ENCODE measurements at regions not wholly inside any gene's neighbourhood (a gene's known extent, or its start where the extent isn't known, plus 50 kb on each side); places are given as distances from the start of the nearest gene placed in this dataset.
"Not testable (repeated sequence)": the region's sequence is repeated elsewhere in the genome, so short reads cannot be mapped to it uniquely, and the experiment has no call there.

DNA sequence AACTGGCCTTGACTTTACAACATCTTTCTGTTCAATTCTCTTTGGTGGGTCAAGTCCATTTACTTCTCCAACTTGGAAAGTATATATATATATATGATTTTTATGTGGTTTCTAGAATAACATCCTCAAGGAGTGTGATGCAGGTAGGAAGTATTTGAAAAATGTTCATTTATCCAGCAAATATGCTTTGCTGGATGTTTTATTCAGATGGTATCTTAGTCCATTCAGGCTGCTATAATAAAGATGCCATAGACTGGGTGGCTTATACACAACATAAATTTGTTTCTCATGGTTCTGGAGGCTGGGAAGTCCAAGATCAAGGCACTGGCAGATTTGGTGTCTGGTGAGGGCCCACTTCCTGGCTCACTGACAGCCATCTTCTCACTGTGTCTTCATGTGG is 168.7 kb upstream of the RASGRP1 start:
- DNase-seq (ENCODE audit: low read depth in 2 of 2) = no peak

DNA sequence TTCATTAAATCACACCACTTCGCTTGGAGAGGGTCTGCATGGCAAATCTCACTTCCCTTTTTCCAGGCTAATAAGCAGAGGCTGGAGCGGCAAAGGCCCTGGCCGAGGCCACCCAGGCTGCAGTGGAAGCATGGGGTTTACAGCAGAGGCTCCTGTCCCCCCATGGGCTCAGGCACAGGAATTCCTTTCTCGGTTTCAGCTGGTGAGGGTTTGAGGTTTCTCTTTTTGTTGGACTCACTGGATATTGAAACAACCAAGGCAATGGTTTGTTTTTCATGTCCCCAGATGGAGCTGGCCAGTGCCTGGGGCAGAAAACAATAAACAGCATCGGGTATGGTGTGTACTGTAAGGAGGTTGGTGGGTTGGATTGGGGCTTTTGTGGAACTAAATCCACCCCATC is 175.6 kb upstream of the RASGRP1 start:
- no peak for DNase-seq (ENCODE audit: low read depth in 2 of 2)

DNA sequence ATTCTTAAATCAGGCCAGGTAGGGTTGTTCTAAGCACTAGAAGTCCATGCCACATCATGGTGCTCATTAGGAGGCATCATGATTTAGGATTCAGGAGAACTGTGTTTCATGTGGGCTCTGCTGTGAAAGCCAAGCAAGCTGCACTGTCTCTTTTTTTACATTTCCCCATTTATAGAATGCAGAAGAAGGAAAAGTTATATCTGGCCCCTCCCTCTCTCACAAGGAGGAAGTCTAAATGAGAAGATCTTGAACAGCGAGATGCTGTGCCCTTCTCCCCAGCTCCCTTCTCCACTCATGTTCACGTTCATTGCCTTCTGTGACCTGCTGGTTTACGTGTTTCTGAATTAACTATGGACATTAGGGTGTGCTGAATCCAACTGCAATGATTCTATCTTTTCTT is 178.5 kb upstream of the RASGRP1 start:
- DNase-seq (ENCODE audit: low read depth in 2 of 2) = no peak

DNA sequence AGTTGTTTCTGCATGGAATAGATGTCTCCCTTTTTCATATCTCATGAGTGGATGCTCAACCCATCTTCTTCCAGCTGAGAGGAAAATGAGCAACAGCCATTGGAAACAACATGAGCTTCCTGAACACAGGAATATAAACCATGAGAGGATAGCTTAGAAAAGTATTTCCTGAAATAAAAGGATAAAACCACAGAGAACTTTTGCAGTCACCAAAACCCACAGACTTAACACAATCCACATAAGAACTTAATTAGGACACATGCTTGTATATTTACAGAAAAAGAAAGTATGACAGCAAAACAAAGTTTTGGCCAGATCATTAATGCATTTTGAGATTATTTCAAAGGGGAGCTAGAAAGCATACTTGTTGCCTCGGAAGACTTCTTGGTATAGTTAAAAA is 180.5 kb upstream of the RASGRP1 start:
- DNase-seq (ENCODE audit: low read depth in 2 of 2) = no peak

DNA sequence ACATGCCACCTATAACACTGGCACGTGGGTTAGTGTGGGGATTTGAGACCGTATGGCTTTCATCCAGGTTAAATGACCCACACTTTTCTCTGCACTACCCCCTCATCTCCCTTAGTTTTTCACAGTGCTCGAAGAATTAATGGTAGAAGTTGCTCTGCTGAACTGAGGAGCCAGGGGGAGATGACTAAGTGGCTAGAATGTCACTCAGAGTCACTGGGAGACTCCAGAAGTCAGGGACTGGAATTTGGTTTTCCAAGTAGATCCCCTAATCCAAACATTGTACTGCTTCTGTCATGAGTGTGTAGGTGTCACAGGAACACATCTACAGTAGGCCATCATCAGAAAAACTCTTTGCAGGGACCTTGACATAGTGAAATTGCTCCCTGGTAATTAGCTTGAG is 181.0 kb upstream of the RASGRP1 start:
- DNase-seq (ENCODE audit: low read depth in 2 of 2) = no peak

DNA sequence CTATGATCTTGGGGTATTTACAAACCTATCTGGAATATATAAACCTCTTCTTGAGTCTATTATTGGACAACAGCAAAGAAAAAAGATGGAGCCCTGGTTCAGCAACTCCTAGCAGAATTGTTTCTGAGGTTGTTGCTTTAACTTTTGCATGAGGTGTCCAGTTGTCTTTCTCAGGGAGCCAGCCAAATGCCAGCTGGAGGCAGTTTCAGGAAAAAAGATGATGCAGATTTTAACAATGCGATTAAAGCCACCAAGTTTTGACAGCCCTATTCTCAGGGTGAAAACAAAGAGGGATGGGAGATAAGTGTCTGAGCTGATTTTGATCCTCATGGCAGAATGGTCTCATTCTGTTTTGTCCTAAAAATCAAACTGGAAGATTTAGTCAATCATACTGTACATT is 181.6 kb upstream of the RASGRP1 start:
- no peak for DNase-seq (ENCODE audit: low read depth in 2 of 2)

DNA sequence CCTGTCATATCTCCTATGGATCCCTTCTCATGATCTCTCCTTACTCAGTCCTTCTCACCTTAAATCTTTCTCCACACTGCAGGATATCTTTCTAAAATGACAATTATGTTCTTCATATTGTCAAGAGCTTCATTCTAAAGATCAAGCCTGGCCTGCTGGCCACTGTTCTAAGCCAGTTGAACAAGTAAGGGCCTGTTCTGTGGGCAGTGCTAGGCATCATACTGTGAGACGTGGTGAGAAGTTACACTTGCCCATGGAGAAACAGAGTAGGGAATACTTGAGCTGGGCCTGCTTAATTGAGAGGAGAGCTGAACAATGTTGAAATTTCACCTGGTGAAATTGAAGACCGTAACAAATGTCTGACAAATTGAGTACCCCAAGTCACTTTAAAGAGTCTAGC is 184.1 kb upstream of the RASGRP1 start:
- no peak for DNase-seq (ENCODE audit: low read depth in 2 of 2)

DNA sequence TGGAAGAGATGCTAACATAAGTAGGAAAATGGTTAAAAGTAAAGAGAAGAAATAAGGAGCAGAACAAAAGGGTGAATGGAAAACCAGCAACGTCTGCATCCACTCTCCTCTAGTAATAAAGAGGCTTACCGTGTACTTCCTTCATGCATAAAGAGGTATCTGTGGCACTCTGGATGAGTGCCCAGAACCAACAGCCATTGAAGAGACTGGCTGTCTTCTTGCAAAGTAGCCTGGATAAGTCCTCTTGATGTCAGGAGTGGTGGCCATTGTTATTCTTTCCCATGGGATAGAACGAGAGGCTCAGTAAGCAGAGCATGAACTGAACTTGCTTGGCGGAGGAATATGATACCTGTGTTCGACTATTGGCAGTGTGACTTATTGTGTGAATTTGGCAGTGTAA is 186.2 kb upstream of the RASGRP1 start:
- DNase-seq (ENCODE audit: low read depth in 2 of 2) = no peak

DNA sequence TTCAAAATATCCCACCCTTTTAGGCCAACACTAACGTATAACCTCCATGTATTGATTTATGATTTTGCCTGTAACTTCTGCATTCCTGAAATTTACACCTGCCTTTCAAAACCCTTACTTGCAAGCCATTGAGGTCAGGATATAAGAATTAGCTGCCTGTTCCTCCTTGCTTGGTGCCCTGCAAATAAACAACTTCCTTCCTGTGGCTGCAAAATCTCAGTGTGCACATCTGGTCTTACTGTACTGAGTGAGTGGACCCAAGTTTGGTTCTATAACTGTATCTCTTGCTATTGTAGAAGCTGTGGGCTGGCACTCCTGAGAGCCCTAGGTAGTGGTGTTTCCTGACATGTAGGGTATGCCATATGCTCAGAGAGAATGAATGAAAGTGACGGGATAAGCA is 191.1 kb upstream of the RASGRP1 start:
- no peak for DNase-seq (ENCODE audit: low read depth in 2 of 2)

DNA sequence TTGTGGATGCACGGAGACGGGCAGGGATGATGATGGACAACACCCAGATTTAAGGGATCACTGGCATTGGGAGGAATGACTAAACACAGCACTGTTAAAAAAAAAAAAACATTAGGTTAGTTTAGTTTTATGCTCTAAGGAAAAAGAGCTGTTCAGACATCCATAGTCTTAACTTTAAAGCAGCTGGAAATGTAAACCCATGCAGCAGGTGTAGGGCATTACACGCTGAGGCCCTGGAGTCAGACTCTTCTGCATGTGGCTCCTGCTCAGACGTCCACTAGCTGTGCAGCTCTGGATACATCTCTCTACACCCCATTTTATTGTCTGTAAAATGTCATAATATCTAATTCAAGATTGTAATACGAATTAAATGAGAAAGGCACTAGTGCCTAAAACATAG is 191.8 kb upstream of the RASGRP1 start:
- no peak for DNase-seq (ENCODE audit: low read depth in 2 of 2)

DNA sequence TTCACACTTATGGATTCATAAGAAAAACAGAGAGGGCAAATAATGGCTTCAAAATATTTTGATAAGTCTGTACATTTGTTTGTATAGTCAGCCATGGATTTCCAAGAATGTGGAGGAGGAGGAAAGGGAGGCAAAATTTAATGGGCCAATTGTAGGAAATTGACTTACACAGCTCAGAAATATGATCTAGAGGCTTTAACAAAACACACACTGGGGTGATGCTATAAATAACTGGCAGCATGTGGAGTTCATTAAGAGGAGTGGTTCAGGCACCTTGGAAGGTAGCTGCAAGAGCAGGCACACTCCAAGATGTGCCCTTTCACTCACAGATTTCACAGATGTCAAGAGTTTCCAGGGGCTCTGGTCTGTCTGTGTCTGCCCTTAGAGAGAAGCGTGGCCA is 193.4 kb upstream of the RASGRP1 start:
- no peak for DNase-seq (ENCODE audit: low read depth in 2 of 2)

DNA sequence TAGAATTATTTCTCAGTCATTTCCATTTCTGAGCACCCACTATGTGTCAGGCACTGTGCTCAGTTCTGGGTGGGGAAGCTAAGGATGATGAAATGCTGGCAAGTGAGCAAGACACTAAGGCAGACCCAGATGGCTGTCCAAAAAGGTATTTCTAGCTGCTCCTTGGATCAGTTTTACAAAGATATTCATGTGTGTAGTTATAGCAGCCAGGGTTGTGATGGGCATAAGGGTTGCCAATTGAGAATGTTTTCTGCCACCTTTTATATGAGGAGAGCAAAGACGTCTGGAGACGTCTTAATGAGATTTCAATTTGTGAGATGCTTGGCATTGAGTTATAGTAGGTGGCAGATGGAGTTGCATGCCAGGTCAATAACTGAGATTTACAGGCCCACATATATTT is 197.1 kb upstream of the RASGRP1 start:
- no peak for DNase-seq (ENCODE audit: low read depth in 2 of 2)

DNA sequence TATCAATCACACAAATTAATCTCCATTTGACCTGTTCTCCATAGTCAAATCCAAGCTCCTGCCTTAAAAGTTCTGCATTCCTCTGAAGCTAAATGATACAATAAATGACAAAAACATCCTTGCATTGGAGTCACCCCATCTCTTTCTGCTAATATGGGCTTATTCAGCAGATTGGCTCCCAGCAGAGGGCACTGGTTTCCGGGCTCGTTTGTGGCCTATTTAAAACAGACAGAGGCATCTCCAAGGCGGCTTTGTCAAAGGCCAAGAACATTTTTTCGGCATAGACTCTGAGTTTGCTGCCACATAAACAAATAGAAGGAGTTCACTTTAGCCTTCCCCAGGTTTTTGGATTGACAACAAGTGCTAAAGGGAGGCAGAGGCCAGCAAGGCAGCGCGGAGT is 204.4 kb upstream of the RASGRP1 start:
- no peak for DNase-seq (ENCODE audit: low read depth in 2 of 2)

DNA sequence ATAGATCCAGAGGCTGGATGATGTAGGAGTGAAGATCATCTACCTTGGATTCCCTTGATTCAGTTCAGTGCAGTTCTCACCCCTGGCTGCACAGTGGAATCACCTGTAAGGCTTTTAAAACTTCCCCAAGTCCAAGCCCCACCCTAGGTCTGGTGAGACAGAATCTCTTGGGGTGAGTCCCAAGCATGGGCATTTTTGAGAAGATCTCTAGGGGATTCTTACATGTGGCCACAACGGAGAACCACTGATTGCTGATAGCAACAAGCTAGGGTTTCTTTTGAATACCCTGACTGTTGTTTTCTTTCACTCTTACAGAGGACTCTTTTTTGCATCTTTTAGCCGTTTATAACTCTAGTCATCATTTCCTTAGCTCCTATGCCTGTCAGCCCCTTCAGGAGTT is 204.9 kb upstream of the RASGRP1 start:
- DNase-seq (ENCODE audit: low read depth in 2 of 2) = no peak

DNA sequence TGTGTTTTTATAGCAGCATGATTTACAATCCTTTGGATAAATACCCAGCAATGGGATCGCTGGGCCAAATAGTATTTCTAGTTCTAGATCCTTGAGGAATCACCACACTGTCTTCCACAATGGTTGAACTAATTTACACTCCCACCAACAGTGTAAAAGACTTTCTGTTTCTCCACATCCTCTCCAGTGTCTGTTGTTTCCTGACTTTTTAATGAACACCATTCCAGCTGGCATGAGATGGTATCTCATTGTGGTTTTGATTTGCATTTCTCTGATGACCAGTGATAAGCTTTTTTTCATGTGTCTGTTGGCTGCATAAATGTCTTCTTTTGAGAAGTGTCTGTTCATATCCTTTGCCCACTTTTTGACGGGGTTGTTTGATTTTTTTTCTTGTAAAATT is 209.5 kb upstream of the RASGRP1 start:
- DNase-seq (ENCODE audit: low read depth in 2 of 2) = not testable (repeated sequence)

DNA sequence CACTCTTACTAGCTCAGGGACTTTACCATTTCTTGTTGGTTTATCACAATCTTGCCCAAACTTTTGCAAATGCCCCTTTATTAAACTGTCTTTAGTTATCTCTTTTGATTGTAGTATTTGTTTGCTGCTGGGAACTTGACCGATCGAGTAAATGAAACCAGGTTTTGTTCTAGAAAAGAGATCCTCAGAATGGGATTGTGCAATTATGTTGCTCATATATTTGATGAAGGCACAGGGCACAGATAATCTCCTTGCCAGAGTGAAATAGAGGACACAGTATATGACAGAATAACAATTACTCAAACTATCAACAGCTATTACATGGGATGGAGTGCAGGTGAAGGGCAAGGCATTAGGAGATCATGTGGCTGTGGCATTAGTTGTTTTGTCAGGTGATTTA is 216.6 kb upstream of the RASGRP1 start:
- DNase-seq (ENCODE audit: low read depth in 2 of 2) = no peak

DNA sequence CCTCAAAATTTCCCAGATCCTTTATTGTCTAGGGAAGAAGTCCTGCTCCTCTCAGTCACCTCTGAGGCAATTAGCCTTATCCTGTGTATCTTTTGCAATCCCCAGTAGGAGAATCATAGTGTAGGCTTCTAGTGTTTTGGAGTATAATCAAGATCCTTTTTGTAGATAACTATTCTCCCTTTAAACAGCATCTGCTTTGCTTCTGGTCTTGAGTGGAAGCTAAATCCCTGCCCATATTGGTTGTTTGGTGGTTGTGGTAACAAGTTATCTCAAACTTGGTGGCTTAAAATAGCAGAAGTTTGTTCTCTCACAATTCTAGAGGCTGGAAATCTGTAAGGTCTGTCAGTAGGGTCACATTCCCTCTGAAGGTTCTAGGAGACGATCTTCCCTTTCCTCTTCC is 217.5 kb upstream of the RASGRP1 start:
- no peak for DNase-seq (ENCODE audit: low read depth in 2 of 2)

DNA sequence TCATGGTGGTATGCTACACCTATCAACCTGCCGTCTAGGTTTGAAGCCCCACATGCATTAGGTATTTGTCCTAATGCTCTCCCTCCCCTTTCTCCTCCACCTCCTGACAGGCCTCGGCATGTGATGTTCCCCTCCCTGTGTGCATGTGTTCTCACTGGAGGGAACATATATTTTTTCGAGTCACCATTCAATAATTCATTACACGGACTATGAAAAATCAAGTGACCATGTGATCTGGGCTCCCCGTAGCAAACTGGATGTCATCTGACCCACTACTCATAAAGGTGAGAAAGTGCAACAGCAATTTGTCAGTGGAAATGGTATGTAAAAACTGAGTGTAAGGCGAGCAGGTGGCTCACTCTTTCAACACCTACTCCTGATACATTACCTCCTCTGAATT is 224.3 kb upstream of the RASGRP1 start:
- DNase-seq (ENCODE audit: low read depth in 2 of 2) = no peak

DNA sequence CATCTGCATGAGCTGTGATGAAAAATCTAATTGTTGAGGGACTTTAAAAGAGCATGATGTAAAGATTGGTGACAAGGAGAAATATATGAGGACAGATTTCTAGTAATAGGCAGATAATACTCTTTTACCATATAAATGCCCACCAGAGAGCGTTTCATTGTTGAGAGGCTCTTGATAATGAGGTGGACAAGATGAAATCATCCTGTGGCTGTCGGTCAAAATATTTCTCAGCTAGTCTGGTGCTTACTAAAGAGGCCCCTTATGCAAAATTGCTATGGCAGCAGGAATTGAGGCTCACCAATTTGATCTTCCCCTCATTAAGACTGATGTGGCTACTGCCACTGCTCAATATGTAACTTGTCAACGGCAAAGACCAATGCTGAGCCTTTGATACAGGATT is 225.0 kb upstream of the RASGRP1 start:
- DNase-seq (ENCODE audit: low read depth in 2 of 2) = no peak

DNA sequence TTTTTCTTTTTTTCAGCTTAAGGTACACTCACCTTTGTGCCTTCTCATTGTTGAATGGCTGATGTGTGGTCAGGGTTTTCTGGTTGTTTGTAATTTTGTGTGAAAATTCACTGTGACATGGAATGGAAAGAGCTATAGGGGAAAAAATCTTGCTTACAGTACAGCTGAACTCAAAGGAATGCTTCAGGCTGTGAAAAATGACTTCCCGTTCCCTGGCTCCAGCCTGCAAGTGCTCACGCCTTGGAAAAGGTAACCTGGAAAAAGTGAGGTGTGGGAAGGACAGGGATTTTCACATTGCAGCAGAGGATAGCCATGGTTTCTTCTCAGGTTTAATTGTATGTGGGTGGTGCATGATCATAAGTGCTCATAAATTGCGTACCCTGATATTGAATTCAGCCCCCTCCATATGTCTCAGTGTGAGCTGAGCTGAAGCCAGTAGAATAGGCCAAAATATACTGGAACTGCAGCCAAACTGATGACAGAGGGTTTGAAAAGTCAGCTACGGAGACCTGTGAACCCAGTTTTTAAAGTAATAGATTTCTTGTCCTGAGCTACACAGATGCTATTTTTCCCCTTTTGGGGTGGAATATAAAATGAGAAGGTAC is 228.7 kb upstream of the RASGRP1 start:
- DNase-seq (ENCODE audit: low read depth in 2 of 2) = no peak

DNA sequence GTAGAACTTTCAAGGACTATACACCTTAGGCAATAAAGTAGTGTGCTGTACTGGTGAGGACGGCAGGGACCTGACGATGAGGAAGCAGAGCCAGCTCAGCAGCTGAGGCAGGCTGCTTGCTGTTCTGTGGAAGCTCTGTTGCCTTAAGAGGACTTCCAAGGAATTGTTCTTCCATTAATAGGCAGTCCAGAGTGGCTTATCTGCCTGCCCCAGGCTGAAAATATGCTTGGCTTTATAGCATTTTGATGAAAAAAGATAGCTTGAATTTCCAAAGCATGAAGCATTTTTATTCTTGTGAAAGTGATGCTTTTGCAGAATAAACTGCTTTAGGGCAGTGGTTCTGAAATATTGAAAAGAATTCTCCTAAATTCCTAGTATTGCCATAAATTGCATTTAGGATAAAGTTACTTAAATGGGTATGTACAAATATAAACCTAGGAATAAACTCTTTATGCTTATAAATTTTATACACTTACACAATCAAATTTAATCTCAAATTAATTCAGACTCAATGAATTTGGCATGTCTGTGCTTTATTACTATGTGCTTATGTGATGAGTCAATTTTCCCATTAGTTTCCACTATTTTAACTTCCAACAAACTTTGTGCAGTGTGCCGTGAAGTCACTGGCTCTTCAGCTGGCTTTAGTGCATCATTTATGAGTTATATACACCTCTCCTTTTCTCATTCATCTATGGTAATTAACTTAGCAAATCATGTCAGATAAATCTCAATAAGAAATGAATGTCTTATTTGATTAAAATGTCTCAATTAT is 231.0 kb upstream of the RASGRP1 start:
- no peak for DNase-seq (ENCODE audit: low read depth in 2 of 2)

DNA sequence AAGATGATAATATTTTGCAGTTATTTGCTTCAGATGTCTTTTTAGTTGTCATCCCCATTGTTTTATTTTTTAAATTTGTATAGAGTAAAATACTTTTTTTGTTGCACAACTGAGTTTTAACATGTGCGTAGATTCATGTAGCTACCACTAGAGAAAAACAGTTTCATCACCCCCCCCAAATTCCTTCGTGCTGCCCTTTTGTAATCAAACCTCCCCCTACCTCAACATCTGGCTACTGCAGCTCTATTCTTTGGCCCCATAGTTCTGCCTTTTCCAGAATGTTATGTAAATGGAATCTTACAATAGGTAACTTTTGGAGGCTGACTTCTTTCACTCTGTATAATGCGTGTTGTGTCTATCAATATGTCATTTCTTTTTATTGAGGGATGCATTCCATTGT is 232.0 kb upstream of the RASGRP1 start:
- no peak for DNase-seq (ENCODE audit: low read depth in 2 of 2)

DNA sequence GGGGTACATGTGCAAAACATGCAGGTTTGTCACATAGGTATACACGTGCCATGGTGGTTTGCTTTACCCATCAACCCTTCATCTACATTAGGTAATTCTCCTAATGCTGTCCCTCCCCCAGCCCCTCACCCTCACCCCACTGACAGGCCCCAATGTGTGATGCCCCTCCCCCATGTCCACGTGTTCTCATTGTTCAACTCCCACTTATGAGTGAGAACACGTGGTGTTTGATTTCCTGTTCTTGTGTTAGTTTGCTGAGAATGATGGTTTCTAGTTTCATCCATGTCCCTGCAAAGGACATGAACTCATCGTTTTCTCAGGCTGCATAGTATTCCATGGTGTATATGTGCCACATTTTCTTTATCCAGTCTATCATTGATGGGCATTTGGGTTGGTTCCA is 232.9 kb upstream of the RASGRP1 start:
- DNase-seq (ENCODE audit: low read depth in 2 of 2) = not testable (repeated sequence)

DNA sequence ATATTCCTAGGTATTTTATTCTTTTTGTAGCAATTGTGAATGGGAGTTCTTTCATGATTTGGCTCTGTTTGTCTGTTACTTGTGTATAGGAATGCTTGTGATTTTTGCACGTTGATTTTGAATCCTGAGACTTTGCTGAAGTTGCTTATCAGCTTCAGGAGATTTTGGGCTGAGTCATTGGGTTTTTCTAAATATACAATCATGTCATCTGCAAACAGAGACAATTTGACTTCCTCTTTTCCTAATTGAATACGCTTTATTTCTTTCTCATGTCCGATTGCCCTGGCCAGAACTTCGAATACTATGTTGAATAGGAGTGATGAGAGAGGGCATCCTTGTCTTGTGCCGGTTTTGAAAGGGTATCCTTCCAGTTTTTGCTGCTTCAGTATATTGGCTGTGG is 234.6 kb upstream of the RASGRP1 start:
- DNase-seq (ENCODE audit: low read depth in 2 of 2) = not testable (repeated sequence)

All from stimulated activated CD8-positive, alpha-beta memory T cell treated with anti-CD3 and anti-CD28 coated beads, Interleukin-15, amount 100 ng/mL, for 4 hours (primary cell).